Astrocyte (in vitro differentiated cells and primary cell): ENCODE measurements at regions not wholly inside any gene's neighbourhood (a gene's known extent, or its start where the extent isn't known, plus 50 kb on each side); places are given as distances from the start of the nearest gene placed in this dataset.
"Not testable (repeated sequence)": the region's sequence is repeated elsewhere in the genome, so short reads cannot be mapped to it uniquely, and the experiment has no call there.

Experiments
- DNase-seq: peaks from one replicate; pipeline ENCODE4 v3.0.0-alpha.2; 2010; ENCODE audit warnings: low read depth
- FAIRE-seq: peaks from 2 replicates; lab custom pipeline; 2011; peaks lifted over from hg19 to GRCh38; lab: Jason Lieb, UNC
- H2AFZ ChIP-seq: 2 replicates; pipeline ENCODE4 v1.6.0; 2012; ENCODE audit warnings: low read depth, low read length, inconsistent platforms
- H3K27ac ChIP-seq: 2 replicates; pipeline ENCODE4 v1.5.1; 2011; ENCODE audit warnings: low read depth, low read length, inconsistent platforms
- H3K27me3 ChIP-seq: 2 replicates; pipeline ENCODE4 v1.6.0; 2011; ENCODE audit warnings: low read length, inconsistent platforms; ENCODE audit not compliant: insufficient read depth
- H3K36me3 ChIP-seq: 2 replicates; pipeline ENCODE4 v1.5.1; 2011; ENCODE audit warnings: low read length, inconsistent platforms; ENCODE audit not compliant: insufficient read depth
- H3K4me1 ChIP-seq: 2 replicates; pipeline ENCODE4 v1.5.1; 2011; ENCODE audit warnings: low read length, inconsistent platforms; ENCODE audit not compliant: insufficient read depth
- H3K4me2 ChIP-seq: 2 replicates; pipeline ENCODE4 v1.6.0; 2012; ENCODE audit warnings: low read length, inconsistent platforms
- H3K4me3 ChIP-seq: 2 replicates; pipeline ENCODE4 v1.5.1; 2011; ENCODE audit warnings: low read depth, mild to moderate bottlenecking, low read length, inconsistent platforms; ENCODE audit not compliant: insufficient read depth
- H3K79me2 ChIP-seq: 2 replicates; pipeline ENCODE4 v1.6.0; 2012; ENCODE audit warnings: mild to moderate bottlenecking, low read length, inconsistent platforms; ENCODE audit not compliant: insufficient read depth
- H3K9ac ChIP-seq: 2 replicates; pipeline ENCODE4 v1.6.0; 2012; ENCODE audit warnings: mild to moderate bottlenecking, low read length, inconsistent platforms
- H3K9me3 ChIP-seq: 2 replicates; pipeline ENCODE4 v1.5.1; 2012; ENCODE audit warnings: low read depth, mild to moderate bottlenecking, low read length, inconsistent platforms; ENCODE audit not compliant: insufficient read depth
- H4K20me1 ChIP-seq: 2 replicates; pipeline ENCODE4 v1.6.0; 2012; ENCODE audit warnings: low read length, inconsistent platforms; ENCODE audit not compliant: insufficient read depth
- H3K27ac Mint-ChIP-seq: one replicate; pipeline ENCODE4 v1.8.0; 2021; ENCODE audit warnings: mild to moderate bottlenecking, mixed read lengths; ENCODE audit not compliant: unreplicated experiment
- H3K27me3 Mint-ChIP-seq: one replicate; pipeline ENCODE4 v1.8.0; 2021; ENCODE audit warnings: low read depth, mixed read lengths; ENCODE audit not compliant: unreplicated experiment
- H3K36me3 Mint-ChIP-seq: one replicate; pipeline ENCODE4 v1.8.0; 2021; ENCODE audit warnings: low read depth, mixed read lengths; ENCODE audit not compliant: unreplicated experiment
- H3K4me1 Mint-ChIP-seq: one replicate; pipeline ENCODE4 v1.8.0; 2021; ENCODE audit warnings: low read depth, mixed read lengths; ENCODE audit not compliant: unreplicated experiment
- H3K4me3 Mint-ChIP-seq: one replicate; pipeline ENCODE4 v1.8.0; 2021; ENCODE audit warnings: mild to moderate bottlenecking, moderate library complexity, mixed read lengths; ENCODE audit not compliant: unreplicated experiment
- H3K9me3 Mint-ChIP-seq: one replicate; pipeline ENCODE4 v1.8.0; 2021; ENCODE audit warnings: mild to moderate bottlenecking, mixed read lengths; ENCODE audit not compliant: unreplicated experiment
- EZH2 ChIP-seq: IDR thresholded peaks from 2 replicates; pipeline ENCODE4 v1.6.1; 2012; ENCODE audit warnings: mild to moderate bottlenecking, low read length, inconsistent platforms; ENCODE audit not compliant: insufficient read depth
- TF ChIP-seq, protein P1 (sequence below): IDR thresholded peaks from 2 replicates; pipeline ENCODE4 v1.5.1; 2011; ENCODE audit warnings: low read depth, mild to moderate bottlenecking, inconsistent platforms, low read length, moderate library complexity; ENCODE audit not compliant: insufficient read depth

DNA sequence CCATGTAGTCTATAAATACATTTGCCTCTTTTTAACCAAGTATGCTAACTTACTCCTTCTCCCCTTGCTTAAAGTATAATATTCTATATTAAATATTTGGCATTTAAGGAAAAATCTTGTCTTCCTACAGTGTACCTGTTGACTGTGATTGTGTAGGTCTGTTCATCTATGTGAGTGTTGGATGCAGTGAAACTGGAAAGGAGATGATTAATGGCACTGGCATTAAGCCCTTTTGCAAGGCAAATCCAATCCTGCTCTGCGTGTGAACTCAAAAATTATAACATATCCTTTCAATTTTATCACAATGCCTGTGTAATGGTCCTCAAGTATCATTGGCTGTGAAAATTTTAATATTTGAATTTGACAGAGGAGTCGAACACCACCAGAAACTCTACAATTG, 565.0 kb downstream of the KCNT2 start:
- Histone ChIP-seq H2AFZ (no peak overlapping the region), H3K9me3 (no peaks in the 10 kb centered on the region), H3K9ac (no peak overlapping the region), H3K4me3 (no peak overlapping the region), H3K4me1 (no peaks in the 10 kb centered on the region), H3K36me3 (no peaks in the 10 kb centered on the region), H3K4me2 (no peak overlapping the region), H3K27ac (no peak overlapping the region), H3K27me3 (no peaks in the 10 kb centered on the region), H3K79me2 (no peaks in the 10 kb centered on the region), H4K20me1 (no peaks in the 10 kb centered on the region)
- no peak for DNase-seq
- H3K27ac Mint-ChIP-seq: no peak overlapping the region
- no peaks in the 10 kb centered on the region for H3K27me3 Mint-ChIP-seq
- no peak for TF ChIP-seq EZH2
- TF ChIP-seq, protein P1, sequence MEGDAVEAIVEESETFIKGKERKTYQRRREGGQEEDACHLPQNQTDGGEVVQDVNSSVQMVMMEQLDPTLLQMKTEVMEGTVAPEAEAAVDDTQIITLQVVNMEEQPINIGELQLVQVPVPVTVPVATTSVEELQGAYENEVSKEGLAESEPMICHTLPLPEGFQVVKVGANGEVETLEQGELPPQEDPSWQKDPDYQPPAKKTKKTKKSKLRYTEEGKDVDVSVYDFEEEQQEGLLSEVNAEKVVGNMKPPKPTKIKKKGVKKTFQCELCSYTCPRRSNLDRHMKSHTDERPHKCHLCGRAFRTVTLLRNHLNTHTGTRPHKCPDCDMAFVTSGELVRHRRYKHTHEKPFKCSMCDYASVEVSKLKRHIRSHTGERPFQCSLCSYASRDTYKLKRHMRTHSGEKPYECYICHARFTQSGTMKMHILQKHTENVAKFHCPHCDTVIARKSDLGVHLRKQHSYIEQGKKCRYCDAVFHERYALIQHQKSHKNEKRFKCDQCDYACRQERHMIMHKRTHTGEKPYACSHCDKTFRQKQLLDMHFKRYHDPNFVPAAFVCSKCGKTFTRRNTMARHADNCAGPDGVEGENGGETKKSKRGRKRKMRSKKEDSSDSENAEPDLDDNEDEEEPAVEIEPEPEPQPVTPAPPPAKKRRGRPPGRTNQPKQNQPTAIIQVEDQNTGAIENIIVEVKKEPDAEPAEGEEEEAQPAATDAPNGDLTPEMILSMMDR: no peak
- no peak overlapping the region for H3K4me3 Mint-ChIP-seq
- no peak for FAIRE-seq
- H3K36me3 Mint-ChIP-seq: no peaks in the 10 kb centered on the region
- no peaks in the 10 kb centered on the region for H3K4me1 Mint-ChIP-seq
- no peaks in the 10 kb centered on the region for H3K9me3 Mint-ChIP-seq

DNA sequence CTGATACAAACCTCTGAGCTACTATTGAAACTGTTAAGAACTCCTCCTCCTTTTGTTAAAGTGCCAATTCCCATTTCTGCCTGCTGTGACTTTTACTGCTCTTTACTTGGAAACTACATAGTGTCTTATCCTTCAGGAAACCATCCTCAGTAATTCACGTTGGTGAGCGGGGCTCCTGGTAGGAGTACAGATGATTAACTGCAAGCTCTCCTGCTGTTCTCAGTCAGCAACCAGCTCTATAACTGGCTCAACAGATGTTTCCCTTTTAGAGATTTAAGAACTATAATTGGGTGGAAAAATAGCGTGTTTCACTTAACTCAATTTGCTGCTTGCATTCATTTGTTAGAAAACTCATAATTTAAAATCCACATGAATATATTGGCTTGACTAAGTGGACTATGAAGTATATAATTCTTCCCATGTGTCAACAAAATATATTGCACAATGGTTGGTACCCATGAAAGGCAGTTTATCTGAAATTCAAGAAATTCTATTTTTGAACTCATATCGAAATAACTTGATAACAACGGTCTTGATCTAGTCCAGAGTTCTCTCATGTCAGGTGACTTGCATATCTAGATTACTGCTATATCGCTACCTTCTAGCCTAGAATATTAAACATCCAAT, 574.0 kb downstream of the KCNT2 start:
- Histone ChIP-seq H3K9me3 (no peaks in the 10 kb centered on the region), H3K9ac (no peak overlapping the region), H3K36me3 (no peaks in the 10 kb centered on the region), H3K27ac (no peak overlapping the region), H3K27me3 (no peaks in the 10 kb centered on the region), H2AFZ (no peak overlapping the region), H3K4me1 (no peaks in the 10 kb centered on the region), H3K4me2 (no peak overlapping the region), H3K79me2 (no peaks in the 10 kb centered on the region), H4K20me1 (no peaks in the 10 kb centered on the region), H3K4me3 (no peak overlapping the region)
- no peak for DNase-seq
- Mint-ChIP-seq H3K9me3 (no peaks in the 10 kb centered on the region), H3K27me3 (no peaks in the 10 kb centered on the region), H3K27ac (no peak overlapping the region), H3K4me3 (no peak overlapping the region), H3K36me3 (no peaks in the 10 kb centered on the region), H3K4me1 (no peaks in the 10 kb centered on the region)
- TF ChIP-seq, protein P1: no peak
- no peak for TF ChIP-seq EZH2
- FAIRE-seq: no peak

DNA sequence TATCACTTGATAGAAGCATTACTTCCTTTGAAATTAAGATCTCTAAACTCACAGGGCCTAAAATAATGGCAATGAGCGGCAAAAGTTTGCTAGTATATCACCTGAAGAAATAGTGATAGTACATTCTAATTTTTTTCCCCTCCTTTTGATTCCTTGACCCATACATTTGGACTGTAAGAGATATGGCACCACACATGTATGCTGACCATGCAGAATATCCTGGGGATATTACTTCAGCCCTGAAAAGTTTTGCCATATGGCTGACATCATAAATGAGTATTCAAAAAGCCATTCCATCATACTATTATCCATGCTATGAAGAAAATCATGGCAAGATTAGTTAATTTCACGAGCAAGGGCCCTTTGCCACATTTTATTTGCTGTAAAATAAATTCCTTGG, 576.9 kb downstream of the KCNT2 start:
- not testable (repeated sequence) for H3K27me3 ChIP-seq, H2AFZ ChIP-seq, H3K27ac Mint-ChIP-seq, H4K20me1 ChIP-seq, H3K4me3 Mint-ChIP-seq, H3K4me1 Mint-ChIP-seq, H3K36me3 ChIP-seq, H3K36me3 Mint-ChIP-seq, H3K4me1 ChIP-seq, H3K4me3 ChIP-seq, DNase-seq, H3K9me3 Mint-ChIP-seq, H3K9me3 ChIP-seq, H3K27ac ChIP-seq, FAIRE-seq, H3K27me3 Mint-ChIP-seq, H3K4me2 ChIP-seq, H3K79me2 ChIP-seq, H3K9ac ChIP-seq
